Stimulated activated CD4-positive, alpha-beta T cell treated with anti-CD3 and anti-CD28 coated beads, Interleukin-4, amount 100 ng/mL, for 1 hour (primary cell): ENCODE measurements at regions not wholly inside any gene's neighbourhood (a gene's known extent, or its start where the extent isn't known, plus 50 kb on each side); places are given as distances from the start of the nearest gene placed in this dataset.
"Not testable (repeated sequence)": the region's sequence is repeated elsewhere in the genome, so short reads cannot be mapped to it uniquely, and the experiment has no call there.

Source experiments
- DNase-seq: peaks from one replicate; pipeline ENCODE4 v3.0.0-alpha.2; 2020

DNA sequence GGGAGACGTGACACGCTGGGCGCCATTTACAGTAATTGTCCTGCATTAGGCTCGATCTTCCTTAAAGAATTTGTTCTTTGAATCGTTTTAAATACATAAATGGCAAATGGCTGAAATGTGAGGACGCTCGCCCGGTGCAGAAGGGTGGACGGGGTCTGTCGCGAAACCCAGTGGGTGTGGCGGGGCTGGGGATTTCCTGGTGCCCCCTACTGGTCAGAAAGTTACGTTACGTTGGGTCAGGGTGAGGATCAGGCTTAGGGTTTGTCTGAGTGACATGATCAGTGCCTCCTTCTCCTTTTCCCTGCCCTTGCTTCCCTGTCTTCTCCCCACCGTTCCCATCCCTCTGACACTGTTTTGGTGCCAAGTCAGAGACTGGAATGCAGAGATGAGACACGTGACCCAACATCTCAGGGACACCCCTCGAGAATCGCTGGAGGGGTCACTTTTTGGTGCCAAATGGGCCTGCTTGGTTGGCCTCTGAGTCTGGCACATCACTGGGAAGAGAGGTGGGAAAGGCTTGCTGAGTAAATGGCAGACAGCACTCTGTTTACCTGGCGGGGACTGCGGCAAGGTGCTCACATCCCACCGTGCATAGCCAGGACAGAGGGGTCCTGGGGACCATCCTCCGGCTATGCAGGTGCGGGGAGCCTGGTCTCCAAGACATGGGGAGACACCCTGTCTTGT lies 1107.6 kb downstream of the BRD1 start:
- no peak for DNase-seq

DNA sequence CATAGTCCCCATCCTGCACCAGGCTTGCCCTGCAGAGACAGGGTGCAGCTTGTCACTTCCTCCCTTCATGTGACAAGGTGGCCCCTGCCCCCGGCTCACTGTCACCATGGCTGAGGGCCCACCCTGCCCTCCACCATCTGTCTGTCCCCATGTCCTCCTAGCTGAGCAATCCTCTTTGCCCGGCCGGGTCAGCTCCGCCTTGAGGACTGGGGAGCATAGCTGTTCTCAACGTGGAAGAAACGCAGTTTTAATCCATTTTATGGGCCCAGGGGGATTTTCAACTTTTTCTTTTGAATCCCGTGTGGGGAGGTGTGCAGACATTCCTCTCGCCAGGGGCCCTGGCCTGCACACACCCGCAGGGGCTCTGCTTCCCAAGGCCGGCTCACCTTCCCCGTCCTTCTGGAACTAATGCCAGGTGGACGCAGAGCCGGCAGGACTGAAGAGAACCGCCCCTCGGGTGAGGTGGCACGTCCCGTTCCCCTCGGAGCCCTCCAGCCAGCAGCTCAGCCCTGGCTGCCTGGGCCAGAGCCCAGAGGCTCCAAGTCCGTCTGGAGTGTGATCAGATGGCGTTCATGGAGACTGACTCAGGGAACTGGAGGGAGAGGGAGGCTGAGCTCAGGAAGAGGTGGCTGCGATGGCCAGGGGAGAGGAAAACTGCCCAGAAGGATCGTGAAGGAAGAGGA lies 1108.7 kb downstream of the BRD1 start:
- DNase-seq: no peak

DNA sequence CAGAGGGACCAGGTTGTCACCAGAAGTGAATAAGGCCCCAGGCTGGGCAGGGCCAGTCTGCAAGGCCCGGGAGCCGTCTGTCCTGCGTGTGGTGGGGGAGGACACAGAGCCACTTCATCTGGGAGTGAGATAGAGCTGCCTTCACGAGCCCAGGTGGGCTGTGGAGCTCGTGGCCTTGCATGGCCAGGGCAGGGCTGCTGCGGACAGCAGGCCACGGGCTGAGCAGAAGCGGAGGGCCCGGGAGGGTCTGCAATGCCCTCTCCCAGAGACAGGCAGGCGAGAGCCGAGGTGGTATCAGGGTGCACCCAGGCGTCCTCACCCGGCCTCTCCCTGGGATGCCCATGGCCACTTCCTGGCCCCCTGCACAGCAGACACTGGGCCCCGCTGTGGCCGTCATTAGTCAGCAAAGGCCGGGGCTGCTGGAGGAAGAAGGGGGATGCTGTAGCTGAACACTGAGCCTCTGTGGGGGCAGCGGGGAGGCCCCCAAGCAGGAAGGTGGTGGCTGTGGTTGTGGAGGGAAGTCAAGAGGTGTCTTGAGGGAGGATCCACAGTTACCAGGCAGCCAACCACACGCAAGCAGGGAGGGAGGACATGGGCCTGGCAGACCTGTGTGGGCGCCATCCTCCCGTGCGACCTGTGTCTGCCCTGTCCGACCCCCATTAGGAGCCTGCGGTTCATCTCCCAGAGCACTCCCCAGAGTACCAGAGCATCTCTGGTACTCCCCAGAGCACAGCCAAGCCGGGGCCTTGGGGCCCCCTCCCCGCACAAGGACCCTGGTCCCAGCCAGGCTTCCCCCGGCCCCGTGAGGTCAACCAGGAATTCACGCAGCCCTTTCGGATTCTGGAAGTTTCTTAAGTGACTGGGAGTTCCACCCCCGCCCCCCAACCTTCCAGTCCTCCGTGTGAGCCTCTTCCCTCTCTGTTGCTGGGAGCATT lies 1109.5 kb downstream of the BRD1 start:
- no peak for DNase-seq

DNA sequence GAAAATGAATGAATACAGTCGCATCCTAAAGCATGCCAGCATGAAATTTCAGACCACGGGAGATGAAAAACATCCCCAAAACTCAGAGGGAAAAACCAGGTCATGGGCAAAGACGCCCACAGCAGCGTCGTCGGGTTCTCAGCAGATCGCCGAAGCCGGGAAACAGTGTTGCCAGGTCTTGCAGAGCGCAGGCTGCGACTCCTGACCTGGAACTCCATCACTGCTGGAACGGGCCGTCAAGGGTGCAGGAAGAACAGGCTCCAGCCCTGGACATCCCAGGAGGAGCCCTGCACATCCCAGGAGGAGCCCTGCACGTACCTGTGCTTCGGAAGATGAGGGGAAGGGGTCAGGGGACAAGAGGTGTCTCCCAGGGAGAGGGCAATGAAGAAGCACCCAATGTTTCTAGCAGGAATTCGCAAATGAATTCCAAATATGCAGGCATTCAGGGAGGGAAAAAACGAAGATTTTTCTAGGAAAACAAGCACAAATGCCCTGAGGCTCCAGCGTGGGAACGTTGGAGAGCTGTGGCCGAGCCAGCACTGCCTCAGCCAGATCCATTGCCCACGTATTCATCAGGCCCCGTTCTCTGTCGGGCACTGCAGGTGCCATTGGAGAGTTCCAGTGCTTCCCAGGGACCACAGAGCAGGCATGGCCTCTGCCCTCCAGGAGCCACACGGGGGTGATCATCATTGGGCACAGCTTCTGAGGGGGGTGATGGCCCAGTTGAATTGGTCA lies 1110.4 kb downstream of the BRD1 start:
- no peak for DNase-seq

DNA sequence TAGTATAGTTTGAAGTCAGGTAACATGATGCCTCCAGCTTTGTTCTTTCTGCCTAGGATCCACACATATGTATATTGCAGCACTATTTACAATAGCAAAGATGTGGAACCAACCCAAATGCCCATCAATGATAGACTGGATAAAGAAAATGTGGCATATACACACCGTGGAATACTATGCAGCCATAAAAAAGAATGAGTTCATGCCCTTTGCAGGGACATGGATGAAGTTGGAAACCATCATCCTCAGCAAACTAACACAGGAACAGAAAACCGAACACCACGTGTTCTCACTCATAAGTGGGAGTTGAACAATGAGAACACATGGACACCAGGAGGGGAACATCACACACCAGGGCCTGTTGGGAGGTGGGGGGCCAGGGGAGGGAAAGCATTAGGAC lies 1111.5 kb downstream of the BRD1 start:
- DNase-seq: not testable (repeated sequence)

DNA sequence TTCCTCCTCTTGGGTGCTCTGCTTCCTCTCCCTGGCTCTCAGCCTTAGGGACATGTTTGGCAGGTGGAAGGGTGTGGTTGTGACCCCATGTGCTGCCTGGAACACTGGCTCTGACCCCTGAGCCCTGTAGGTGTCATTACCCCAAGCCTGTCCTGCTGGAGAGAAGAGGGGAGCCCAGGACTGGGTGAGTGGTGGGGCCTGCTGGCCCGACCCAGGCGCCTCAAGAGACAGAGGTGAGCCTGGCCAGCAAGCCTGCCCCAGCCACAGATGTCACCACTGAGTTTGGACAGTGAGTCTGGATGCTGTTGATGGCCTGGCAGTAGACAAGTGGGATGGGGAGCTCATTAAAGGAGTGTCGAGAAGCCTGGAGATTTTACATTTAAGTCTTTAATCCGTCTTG lies 1112.2 kb downstream of the BRD1 start:
- DNase-seq: no peak

DNA sequence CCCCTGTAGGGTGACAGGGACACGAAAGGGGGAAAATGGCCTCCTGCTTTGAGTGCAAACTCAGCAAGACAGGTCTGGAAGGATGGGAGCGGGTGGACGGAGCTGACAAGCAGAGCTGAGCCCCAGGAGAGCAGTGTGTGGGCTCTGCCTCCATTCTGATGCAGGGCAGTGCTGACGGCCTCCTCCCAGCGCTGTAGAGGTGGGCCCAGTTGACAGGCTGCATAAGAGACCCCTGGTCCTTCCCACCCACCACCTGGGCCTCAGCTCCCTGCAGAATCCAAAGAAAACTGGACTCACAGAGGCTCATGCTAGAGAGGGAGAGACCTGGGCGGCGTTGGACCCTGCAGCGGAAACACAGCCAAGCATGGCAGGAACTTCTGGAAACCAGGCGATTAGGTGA lies 1113.4 kb downstream of the BRD1 start:
- DNase-seq: no peak

DNA sequence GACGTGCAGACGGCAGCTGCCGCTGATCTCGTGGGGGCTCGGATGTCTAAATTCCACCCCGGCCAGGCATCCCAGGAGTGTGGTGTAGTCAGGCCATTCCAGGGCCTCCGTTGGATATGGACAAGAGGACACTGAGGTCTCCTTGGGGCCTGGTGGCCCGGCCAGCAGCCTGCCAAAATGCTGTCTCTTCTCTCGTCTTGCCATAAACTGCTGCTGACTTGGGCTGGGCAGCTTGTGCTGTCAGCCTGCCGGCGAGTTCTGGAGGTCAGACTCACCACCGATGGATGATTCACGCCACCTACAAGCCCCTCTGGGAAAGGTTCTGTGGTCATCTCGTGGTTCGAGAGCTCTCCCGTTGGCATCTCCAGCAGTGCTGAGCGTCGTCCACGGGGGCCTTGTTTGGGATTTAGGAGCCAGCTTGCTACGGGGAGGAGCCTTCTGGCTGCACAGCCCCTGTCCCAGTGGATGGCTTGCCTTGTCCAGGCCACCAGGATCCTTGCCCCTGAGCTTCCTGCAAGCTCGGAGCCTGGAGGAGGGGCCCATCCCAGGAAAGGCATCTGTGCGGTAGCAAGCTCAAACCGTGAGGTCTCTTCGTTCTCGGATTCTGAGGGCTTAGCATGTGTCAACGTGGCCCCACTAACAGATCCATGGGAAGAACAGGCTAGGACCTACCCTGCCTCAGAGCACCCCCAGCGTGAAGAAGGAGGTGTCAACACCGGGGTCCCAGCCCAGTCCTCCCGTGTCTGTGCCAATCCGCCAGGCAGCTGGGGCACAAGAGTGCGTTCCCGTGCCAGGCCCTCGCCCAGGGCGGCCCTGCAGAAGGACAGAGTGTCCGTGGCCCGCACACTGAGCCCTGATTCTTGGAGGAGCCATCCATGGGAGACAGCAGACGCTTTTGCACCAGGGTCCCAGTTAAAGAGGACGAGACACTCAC lies 1114.1 kb downstream of the BRD1 start:
- no peak for DNase-seq

DNA sequence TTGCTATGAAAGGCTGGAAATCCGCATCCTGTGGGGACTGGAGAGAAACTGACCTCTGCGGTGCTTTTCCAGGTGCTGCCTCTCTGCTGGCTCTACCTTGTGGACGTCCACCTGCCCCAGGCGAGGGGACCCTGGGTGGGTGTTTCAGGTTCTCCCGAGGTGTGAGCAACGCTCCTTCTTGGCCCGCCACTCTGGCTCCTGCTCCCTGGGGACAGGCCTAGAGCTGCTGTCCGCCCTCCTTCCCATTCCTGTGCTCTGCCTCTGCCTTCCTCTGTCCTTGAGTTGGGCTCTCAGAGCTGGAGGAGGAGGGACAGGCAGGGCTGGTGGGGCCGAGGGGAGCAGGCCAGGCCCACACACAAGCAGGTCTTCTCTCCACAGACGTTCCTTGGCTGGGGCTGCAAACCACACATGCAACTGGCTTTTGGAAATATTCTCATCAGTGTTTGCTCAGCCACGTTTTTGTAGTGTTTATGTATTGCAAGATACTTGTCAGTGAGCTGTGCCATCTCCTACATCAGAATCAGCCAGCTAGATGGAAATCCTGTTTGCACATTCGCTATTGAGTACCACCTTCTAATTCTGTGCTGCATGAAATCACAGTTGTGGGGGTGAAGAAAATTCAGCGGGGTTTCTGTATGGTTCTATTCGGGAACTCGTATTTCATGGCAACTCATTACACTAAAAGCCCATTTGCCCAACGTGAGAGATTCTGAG lies 1115.0 kb downstream of the BRD1 start:
- DNase-seq: no peak

DNA sequence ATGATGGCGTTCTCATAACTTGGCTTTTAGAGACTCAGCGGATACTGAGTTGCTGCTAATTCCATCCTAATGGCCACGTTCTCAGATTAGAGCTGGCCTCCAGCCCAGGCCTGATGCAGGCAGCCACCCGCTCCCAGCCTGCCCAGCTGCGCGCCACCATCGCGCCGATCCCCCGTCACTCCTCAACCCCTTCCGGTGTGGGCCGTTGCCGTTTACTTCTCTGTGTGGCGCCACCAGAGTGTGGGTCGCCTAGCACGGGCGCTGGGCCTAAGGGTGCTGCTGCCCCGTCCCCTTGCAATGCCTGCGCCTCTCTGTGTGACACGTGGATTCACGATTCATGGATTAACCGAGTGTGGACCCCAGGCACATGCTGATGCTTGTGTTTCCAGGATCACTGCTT lies 1116.0 kb downstream of the BRD1 start:
- DNase-seq: no peak

DNA sequence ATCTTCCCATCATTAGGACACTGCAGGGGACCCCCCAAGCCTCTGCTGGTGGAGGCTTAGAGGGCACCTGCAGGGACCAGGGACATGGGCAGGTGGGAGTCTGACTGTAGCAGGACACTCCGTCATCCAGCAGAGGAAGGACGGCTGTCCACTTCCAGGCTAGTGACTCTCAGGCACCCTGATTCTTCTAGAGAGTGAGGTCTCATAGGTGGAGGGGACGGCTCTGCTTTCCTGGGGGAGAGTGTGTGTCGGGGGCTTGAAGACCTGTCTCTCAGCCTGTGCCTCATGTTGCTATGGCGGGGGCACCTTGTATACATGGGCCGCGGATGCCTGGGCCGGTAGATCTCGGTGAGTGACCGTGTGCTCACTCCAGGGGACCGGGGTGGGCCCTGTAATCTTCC lies 1116.6 kb downstream of the BRD1 start:
- no peak for DNase-seq

DNA sequence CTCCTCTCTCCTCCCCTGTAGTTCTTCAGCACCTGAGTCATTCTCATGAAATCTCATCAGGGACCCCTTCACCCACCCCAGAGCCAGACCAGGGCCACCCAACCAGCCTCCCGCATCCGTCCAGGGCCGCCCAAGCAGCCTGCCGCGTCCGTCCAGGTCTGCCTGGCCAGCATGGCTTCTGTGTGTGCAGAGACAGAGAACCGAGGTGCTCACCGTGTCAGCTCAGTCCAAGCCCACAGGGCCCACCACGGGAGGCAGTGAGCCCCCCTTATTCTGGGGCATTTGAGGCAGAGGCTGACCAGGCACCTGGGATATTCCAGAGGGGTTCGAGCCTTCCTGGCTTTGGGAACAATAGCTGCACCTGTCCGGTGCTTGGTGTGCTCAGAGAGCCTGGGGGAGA lies 1117.3 kb downstream of the BRD1 start:
- no peak for DNase-seq

DNA sequence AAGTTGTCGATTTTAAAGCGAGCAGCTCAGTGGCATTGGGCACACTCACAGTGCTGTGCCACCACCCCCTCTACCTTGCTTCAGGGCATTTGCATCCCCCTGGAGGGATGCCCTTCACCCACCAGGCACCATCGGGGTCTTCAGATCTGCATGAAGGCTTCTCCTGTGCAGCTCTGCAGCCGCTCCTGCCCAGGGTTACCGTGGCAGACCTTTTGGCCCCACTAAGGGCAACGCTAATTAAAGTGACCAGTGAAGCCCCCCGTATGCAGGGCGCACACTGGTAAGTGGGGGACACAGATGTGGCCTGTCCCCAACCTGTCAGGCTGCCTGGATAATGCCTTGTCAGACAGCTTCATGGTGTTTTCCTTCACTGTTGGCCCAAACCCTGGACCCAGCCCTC lies 1117.7 kb downstream of the BRD1 start:
- DNase-seq: no peak

DNA sequence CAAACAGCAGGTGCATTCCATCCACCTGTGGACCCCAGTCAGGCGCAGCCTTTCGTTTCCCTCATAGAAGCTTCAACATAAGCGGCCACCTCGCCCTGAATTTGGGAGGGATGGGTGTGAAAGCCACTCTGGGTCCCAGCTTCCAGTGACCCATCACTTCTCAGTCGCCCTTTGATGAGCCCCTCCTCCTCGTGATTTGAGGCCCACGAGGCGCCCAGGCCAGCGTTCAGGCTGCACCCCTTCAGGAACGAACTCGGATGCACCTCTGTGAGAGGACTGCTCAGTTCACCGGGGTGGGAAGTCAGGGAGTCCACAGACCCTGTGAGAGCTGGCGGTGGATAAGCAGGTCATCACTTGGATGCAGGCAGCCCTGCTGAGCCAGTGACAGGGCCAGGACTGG lies 1118.2 kb downstream of the BRD1 start:
- DNase-seq: no peak

DNA sequence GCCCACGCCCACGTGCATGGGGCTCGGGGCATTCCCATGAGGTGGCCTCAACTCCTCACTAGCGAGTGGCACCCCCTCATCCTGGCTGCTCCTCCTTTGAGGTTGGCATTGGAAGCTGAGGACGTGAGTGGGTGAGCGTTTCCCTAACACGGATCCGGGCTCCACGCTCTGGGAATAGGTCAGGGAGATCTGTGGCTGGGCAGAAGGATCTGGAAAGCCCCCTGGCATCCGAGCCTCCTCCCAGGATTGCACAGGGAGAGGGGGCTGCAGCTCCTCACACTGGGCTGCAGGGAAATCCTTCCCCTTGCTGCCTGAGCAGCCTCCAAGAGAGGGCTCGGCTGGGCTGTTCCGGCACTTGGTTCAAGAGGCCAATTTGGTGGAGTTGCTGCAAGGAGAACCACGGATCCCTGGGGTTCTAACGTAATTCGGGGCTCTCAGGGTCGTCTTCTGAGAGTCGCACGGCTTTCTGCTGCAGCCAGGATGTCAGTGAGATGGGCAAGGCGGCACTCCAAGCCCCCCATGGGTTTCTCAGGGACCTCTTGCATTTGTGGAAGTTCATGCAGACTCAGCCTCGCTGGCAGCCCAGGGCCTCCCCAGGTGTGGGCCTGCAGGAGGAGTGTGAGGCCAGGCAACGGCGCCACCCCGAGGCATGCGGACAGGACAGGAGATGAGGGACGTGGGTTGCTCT lies 1119.0 kb downstream of the BRD1 start:
- DNase-seq: no peak

DNA sequence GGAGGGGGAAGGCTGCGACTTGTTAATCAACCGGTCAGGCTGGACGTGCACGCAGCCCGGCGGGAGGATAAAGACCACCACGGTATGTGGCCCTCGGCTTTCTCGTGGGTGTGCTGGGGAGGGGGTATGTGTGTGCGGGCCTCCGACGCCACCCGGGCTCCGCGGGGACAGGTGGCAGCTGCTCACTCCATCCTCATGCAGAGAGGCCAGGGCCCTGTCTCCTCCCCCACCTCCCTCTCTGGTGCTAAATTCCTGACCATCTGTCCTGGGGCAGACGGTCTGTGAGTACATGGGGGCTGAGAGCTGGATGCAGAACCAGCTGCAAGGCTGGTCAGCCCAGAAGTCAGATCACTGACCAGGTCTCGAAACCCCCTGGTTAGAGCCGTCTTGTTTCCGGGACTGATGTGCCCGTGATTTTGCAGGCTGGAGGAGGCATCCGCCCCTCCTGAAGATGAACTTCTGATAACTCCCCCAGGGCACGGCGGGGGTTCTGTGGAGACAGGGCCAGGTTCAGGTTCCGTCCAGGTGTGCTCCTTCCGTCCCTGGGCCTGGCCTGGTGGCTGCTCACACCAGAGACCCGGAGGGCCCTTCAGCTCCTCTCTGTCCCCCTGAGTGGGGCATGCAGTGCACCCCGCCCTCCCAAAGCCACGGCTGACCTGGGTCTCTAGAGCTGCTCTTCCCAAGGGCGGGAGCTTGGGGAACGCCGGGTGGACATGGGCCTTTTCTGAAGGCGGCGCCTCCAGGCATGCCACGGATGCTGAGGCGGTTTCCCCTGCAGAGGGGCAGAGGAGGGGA lies 1119.7 kb downstream of the BRD1 start:
- DNase-seq: no peak

DNA sequence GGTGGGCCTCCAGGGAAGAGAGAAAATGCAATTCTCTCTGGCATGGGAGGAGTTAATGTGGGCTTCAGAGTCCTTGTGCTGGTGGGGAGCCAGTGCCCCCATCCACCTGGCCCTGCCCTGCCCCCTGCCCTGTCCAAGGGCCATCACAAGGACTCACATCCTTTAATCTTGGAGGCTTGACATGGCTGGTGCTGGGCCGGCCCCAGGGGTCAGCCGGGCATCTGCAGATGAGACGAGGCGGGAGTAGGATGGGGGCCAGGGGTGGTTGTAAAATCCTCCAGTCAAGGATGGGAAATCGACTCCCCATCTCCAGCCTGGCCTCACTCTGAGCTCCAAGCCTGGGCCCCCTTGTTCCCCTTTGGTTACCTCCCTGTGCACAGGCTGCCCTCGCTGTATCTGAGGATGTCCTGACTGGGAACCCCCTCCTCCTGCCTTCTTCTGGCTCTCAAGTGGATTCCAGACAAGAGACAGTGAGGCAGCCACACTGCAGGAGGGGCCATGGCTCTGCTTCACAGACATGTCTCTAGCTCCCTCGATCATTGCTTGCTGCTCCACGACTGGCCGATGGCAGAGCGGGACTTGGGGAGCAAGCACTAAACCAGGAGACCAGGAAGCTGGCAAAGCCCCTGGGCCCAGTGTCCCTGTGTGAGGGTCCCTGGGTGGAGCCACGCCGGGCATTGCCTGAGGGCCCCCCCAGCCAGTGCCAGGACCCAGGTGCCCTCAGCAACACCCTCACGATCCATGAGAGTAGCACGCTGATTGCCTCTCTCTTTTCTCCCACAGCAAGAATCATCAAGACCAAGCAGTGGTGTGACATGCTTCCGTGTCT lies 1120.5 kb downstream of the BRD1 start:
- DNase-seq: no peak

DNA sequence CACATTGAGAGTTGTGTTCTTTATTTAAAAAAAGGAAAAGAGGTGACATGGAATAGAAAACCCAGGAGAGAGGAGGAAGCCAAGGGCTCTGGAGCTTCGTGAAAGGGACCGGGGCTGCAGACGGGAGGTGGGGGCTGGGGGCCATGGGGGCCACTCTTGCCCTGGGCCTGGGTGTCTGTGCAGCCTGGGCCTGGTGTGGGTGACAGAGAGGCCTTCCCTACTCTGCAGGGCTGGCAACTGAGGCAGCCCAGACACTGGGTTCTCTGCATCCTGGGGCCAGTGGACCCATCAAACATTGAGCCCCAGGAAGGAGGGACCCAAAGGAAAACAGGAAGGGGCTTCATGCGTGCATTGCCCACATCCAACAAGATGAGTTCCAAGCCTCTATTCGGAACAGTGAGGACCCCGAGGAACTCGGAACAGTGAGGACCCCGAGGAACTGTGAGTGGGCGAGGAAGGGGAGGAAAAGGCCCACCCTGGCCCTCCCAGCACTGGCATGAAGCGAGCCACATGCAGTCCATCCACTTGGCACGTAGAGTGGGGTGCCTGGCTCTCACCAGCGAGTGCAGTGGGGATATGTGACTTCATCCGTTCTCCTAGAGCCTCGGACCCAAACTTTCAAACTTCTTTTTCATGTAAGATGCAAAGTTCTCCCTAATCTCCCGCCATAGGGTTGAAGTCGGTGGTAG lies 1121.6 kb downstream of the BRD1 start:
- DNase-seq: no peak
